Keratinocyte (primary cell): ENCODE measurements at regions not wholly inside any gene's neighbourhood (a gene's known extent, or its start where the extent isn't known, plus 50 kb on each side); places are given as distances from the start of the nearest gene placed in this dataset.
"Not testable (repeated sequence)": the region's sequence is repeated elsewhere in the genome, so short reads cannot be mapped to it uniquely, and the experiment has no call there.

Experiments
- DNase-seq: peaks from one replicate; pipeline ENCODE4 v3.0.0-alpha.2; 2011; ENCODE audit warnings: low read depth, missing footprints, low spot score
- FAIRE-seq: peaks from 2 replicates; lab custom pipeline; 2011; peaks lifted over from hg19 to GRCh38; lab: Jason Lieb, UNC
- H2AFZ ChIP-seq: 2 replicates; pipeline ENCODE4 v1.6.0; 2012; ENCODE audit warnings: low read length, control low read depth, inconsistent platforms; ENCODE audit not compliant: control insufficient read depth
- H3K27ac ChIP-seq: 2 replicates; pipeline ENCODE4 v1.5.1; 2011; ENCODE audit warnings: low read length; ENCODE audit not compliant: control insufficient read depth, insufficient read depth
- H3K27me3 ChIP-seq: 3 replicates; pipeline ENCODE4 v1.6.0; 2011; ENCODE audit warnings: low read length; ENCODE audit not compliant: control insufficient read depth, insufficient read depth; ENCODE audit errors: extremely low read depth
- H3K36me3 ChIP-seq, 2 experiments: 2 replicates in 1 of 2; 3 replicates in 1 of 2; pipeline ENCODE4 v1.5.1; 2011; ENCODE audit warnings: low read length in 2 of 2, mild to moderate bottlenecking in 1 of 2; ENCODE audit not compliant: control insufficient read depth in 2 of 2, insufficient read depth in 2 of 2; ENCODE audit errors: extremely low read depth in 1 of 2
- H3K4me1 ChIP-seq: 3 replicates; pipeline ENCODE4 v1.5.1; 2011; ENCODE audit warnings: low read length; ENCODE audit not compliant: control insufficient read depth, insufficient read depth; ENCODE audit errors: extremely low read depth
- H3K4me2 ChIP-seq: 3 replicates; pipeline ENCODE4 v1.6.0; 2011; ENCODE audit warnings: low read depth, low read length; ENCODE audit not compliant: control insufficient read depth, insufficient read depth; ENCODE audit errors: extremely low read depth
- H3K4me3 ChIP-seq, 3 experiments: fragments of 200-600 bp in 1 of 3; sonication (generic) in 1 of 3; 2 replicates in 2 of 3; 3 replicates in 1 of 3; pipeline ENCODE4 v1.5.1; 2011 to 2016; ENCODE audit warnings: low read length in 3 of 3, mild to moderate bottlenecking in 3 of 3, control low read depth in 2 of 3, inconsistent platforms in 1 of 3, low read depth in 1 of 3, mixed read lengths in 1 of 3, mixed run types in 1 of 3, moderate library complexity in 1 of 3; ENCODE audit not compliant: control insufficient read depth in 2 of 3, insufficient read depth in 2 of 3; ENCODE audit errors: extremely low read depth in 1 of 3
- H3K79me2 ChIP-seq: 2 replicates; pipeline ENCODE4 v1.6.0; 2012; ENCODE audit warnings: low read length; ENCODE audit not compliant: control insufficient read depth, insufficient read depth
- H3K9ac ChIP-seq: 3 replicates; pipeline ENCODE4 v1.6.0; 2011; ENCODE audit warnings: low read length; ENCODE audit not compliant: control insufficient read depth, insufficient read depth; ENCODE audit errors: extremely low read depth
- H3K9me1 ChIP-seq: 3 replicates; pipeline ENCODE4 v1.6.0; 2011; ENCODE audit warnings: low read length; ENCODE audit not compliant: control insufficient read depth, insufficient read depth; ENCODE audit errors: extremely low read depth
- H3K9me3 ChIP-seq: 2 replicates; pipeline ENCODE4 v1.5.1; 2012; ENCODE audit warnings: low read depth, low read length; ENCODE audit not compliant: control insufficient read depth
- H4K20me1 ChIP-seq: 3 replicates; pipeline ENCODE4 v1.6.0; 2011; ENCODE audit warnings: low read length; ENCODE audit not compliant: control insufficient read depth, insufficient read depth; ENCODE audit errors: extremely low read depth
- EZH2 ChIP-seq: IDR thresholded peaks from one replicate; pipeline ENCODE4 v1.6.1; 2012; ENCODE audit warnings: inconsistent platforms, mild to moderate bottlenecking, low read length, moderate library complexity
- dilution Hi-C: fragments of 300-500 bp; cut with MboI; formaldehyde crosslinking; loops from one replicate; pipeline ENCODE4 v1.7.0; 2020; ENCODE audit warnings: low sequenced_read_pairs; ENCODE audit not compliant: extremely low pct_ligation_motif_present
- TF ChIP-seq, protein P1 (sequence below), 3 experiments: IDR thresholded peaks in 1 of 3; conservative IDR thresholded peaks in 1 of 3; optimal IDR thresholded peaks in 1 of 3; 2 replicates in 2 of 3; 3 replicates in 1 of 3; pipeline versions ENCODE3 to v1.5.1; 2011; ENCODE audit warnings: low read length in 3 of 3, mild to moderate bottlenecking in 3 of 3, moderate library complexity in 2 of 3, control low read depth in 1 of 3, inconsistent platforms in 1 of 3; ENCODE audit not compliant: insufficient read depth in 2 of 3; ENCODE audit errors: extremely low read depth in 1 of 3

DNA sequence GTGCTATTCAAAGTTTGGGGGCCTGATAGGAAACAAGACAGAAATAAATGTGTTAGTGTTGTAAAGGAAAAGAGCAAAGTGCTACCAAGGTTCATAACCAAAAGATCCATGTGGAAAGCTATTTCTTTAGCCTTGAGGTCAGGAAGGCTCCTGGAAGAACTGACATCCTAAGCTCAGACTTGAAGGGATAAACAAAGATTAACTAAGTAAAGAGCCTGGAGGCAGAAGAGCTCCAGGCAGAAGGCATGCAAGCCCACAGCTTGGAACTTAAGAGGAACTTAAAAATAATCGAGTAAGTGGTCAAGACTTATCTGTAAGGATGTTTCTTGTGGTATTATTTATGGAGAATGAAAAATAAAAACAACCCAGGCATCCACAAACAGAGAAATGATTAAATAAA, 245.0 kb upstream of the MGAT5 start:
- Histone ChIP-seq H3K36me3 (no peaks in the 10 kb centered on the region), H3K27me3 (no peaks in the 10 kb centered on the region), H3K4me2 (no peak overlapping the region), H3K9me3 (no peaks in the 10 kb centered on the region), H4K20me1 (no peaks in the 10 kb centered on the region), H3K9me1 (no peaks in the 10 kb centered on the region), H3K4me1 (no peaks in the 10 kb centered on the region), H3K9ac (no peak overlapping the region), H3K4me3 (no peak overlapping the region), H3K79me2 (no peaks in the 10 kb centered on the region), H3K27ac (no peak overlapping the region), H2AFZ (no peak overlapping the region)
- FAIRE-seq (no peak), DNase-seq (no peak)
- dilution Hi-C loops: no loop called here
- TF ChIP-seq, protein P1, sequence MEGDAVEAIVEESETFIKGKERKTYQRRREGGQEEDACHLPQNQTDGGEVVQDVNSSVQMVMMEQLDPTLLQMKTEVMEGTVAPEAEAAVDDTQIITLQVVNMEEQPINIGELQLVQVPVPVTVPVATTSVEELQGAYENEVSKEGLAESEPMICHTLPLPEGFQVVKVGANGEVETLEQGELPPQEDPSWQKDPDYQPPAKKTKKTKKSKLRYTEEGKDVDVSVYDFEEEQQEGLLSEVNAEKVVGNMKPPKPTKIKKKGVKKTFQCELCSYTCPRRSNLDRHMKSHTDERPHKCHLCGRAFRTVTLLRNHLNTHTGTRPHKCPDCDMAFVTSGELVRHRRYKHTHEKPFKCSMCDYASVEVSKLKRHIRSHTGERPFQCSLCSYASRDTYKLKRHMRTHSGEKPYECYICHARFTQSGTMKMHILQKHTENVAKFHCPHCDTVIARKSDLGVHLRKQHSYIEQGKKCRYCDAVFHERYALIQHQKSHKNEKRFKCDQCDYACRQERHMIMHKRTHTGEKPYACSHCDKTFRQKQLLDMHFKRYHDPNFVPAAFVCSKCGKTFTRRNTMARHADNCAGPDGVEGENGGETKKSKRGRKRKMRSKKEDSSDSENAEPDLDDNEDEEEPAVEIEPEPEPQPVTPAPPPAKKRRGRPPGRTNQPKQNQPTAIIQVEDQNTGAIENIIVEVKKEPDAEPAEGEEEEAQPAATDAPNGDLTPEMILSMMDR (optimal IDR thresholded peaks at IDR 0.05 in 1 of 3, IDR thresholded peaks at IDR 0.05 in 1 of 3, conservative IDR thresholded peaks at IDR 0.05 in 1 of 3; ENCODE audit: extremely low read depth in 1 of 3, insufficient read depth in 2 of 3, low read length in 3 of 3): no peak
- TF ChIP-seq EZH2: no peak

DNA sequence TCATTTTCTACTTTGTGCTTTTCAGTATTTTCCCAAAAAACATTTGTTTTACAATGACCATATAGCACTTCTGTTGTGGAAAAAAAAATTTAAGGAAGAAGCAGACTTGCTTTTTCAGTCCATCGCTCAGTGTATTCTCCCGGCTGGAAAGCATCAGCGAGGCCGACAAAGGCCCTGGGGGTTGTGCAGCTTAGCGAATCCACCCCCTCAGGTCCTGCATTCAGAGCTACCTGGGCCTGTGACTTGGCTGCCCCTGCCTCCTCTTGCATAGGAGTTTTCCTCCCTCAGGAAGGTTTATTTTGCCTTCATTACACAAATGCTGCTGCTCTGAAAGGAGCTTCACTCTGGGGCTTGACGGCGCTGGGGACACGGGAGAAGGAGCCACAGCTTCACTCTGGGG, 244.4 kb upstream of the MGAT5 start:
- FAIRE-seq: no peak
- no peak for TF ChIP-seq EZH2
- TF ChIP-seq, protein P1 (optimal IDR thresholded peaks at IDR 0.05 in 1 of 3, IDR thresholded peaks at IDR 0.05 in 1 of 3, conservative IDR thresholded peaks at IDR 0.05 in 1 of 3; ENCODE audit: extremely low read depth in 1 of 3, insufficient read depth in 2 of 3, low read length in 3 of 3): no peak
- Histone ChIP-seq H3K36me3 (no peaks in the 10 kb centered on the region), H3K79me2 (no peaks in the 10 kb centered on the region), H3K27me3 (no peaks in the 10 kb centered on the region), H3K4me1 (no peaks in the 10 kb centered on the region), H3K9me1 (no peaks in the 10 kb centered on the region), H3K4me2 (no peak overlapping the region), H3K9ac (no peak overlapping the region), H3K27ac (no peak overlapping the region), H3K9me3 (no peaks in the 10 kb centered on the region), H3K4me3 (no peak overlapping the region), H2AFZ (no peak overlapping the region), H4K20me1 (no peaks in the 10 kb centered on the region)
- DNase-seq: no peak
- dilution Hi-C loops: no loop called here

DNA sequence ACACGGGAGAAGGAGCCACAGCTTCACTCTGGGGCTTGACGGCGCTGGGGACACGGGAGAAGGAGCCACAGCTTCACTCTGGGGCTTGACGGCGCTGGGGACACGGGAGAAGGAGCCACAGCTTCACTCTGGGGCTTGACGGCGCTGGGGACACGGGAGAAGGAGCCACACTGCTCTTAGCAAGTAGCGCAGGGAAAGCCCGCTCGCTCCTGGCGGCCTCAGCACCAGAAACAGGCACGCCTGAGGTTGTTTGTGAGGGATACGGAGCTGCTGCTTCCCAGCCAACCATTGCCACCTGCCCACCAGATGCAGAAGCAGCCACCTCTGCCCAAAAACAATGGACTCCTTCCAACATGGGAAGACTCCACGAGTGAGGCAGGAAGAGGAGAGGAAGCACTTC, 244.0 kb upstream of the MGAT5 start:
- H3K27ac ChIP-seq, H3K4me2 ChIP-seq, H3K4me1 ChIP-seq, H3K27me3 ChIP-seq, H3K36me3 ChIP-seq, H3K9ac ChIP-seq, H3K9me3 ChIP-seq, dilution Hi-C loops, H4K20me1 ChIP-seq, H3K4me3 ChIP-seq, H3K79me2 ChIP-seq, H3K9me1 ChIP-seq, H2AFZ ChIP-seq, DNase-seq, FAIRE-seq: not testable (repeated sequence)
